Hepatocyte (in vitro differentiated cells): ENCODE measurements at regions not wholly inside any gene's neighbourhood (a gene's known extent, or its start where the extent isn't known, plus 50 kb on each side); places are given as distances from the start of the nearest gene placed in this dataset.

Source experiments
- DNase-seq: peaks from one replicate; pipeline ENCODE4 v3.0.0-alpha.2; 2016; ENCODE audit warnings: low spot score
- H2AFZ ChIP-seq: fragments of 200-600 bp; sonication (generic); 2 replicates; pipeline ENCODE4 v1.6.0; 2016; ENCODE audit warnings: antibody characterized with exemption, mild to moderate bottlenecking
- H3K27ac ChIP-seq: fragments of 200-600 bp; sonication (generic); 2 replicates; pipeline ENCODE4 v1.5.1; 2016; ENCODE audit warnings: mild to moderate bottlenecking
- H3K27me3 ChIP-seq: fragments of 200-600 bp; sonication (generic); 2 replicates; pipeline ENCODE4 v1.6.1; 2016
- H3K36me3 ChIP-seq: fragments of 200-600 bp; sonication (generic); replicated peaks from 2 replicates; pipeline ENCODE4 v1.5.1; 2016; ENCODE audit warnings: low read depth; ENCODE audit not compliant: insufficient read depth
- H3K4me1 ChIP-seq: fragments of 200-600 bp; sonication (generic); 2 replicates; pipeline ENCODE4 v1.5.1; 2016; ENCODE audit warnings: mild to moderate bottlenecking, moderate library complexity; ENCODE audit not compliant: insufficient read depth
- H3K4me2 ChIP-seq: fragments of 200-600 bp; sonication (generic); 2 replicates; pipeline ENCODE4 v1.6.0; 2016
- H3K4me3 ChIP-seq: fragments of 200-600 bp; sonication (generic); 2 replicates; pipeline ENCODE4 v1.5.1; 2016; ENCODE audit warnings: mild to moderate bottlenecking
- H3K79me2 ChIP-seq: fragments of 200-600 bp; sonication (generic); 2 replicates; pipeline ENCODE4 v1.6.0; 2017; ENCODE audit warnings: mild to moderate bottlenecking
- H3K9me2 ChIP-seq: fragments of 200-600 bp; sonication (generic); replicated peaks from 2 replicates; pipeline ENCODE4 v1.6.0; 2017; ENCODE audit warnings: mild to moderate bottlenecking; ENCODE audit not compliant: insufficient read depth
- H3K9me3 ChIP-seq: fragments of 200-600 bp; sonication (generic); 2 replicates; pipeline ENCODE4 v1.5.1; 2016; ENCODE audit warnings: low read depth, mild to moderate bottlenecking
- H4K20me1 ChIP-seq: fragments of 200-600 bp; sonication (generic); 2 replicates; pipeline ENCODE4 v1.6.0; 2016; ENCODE audit warnings: mild to moderate bottlenecking; ENCODE audit not compliant: insufficient read depth, poor library complexity, severe bottlenecking
- EZH2 ChIP-seq: fragments of 200-600 bp; sonication (generic); IDR thresholded peaks from 2 replicates; pipeline ENCODE4 v1.6.1; 2016; ENCODE audit warnings: antibody characterized with exemption, mild to moderate bottlenecking, borderline replicate concordance
- EZH2phosphoT487 ChIP-seq: fragments of 200-600 bp; sonication (generic); IDR thresholded peaks from one replicate; pipeline ENCODE4 v1.6.1; 2018; ENCODE audit warnings: antibody characterized with exemption, mild to moderate bottlenecking, low read depth, moderate library complexity; ENCODE audit not compliant: unreplicated experiment, severe bottlenecking
- WGBS: methylation state at CpG from one replicate; pipeline ENCODE4 v1.1.6; 2016; ENCODE audit warnings: low lambda C conversion rate; ENCODE audit errors: missing lambda C conversion rate; 5-methylcytosine and 5-hydroxymethylcytosine counted together
- TF ChIP-seq, protein P1 (sequence below): fragments of 200-600 bp; sonication (generic); IDR thresholded peaks from 2 replicates; pipeline ENCODE4 v1.5.1; 2016; ENCODE audit warnings: antibody characterized with exemption, mild to moderate bottlenecking; ENCODE audit not compliant: poor library complexity

DNA sequence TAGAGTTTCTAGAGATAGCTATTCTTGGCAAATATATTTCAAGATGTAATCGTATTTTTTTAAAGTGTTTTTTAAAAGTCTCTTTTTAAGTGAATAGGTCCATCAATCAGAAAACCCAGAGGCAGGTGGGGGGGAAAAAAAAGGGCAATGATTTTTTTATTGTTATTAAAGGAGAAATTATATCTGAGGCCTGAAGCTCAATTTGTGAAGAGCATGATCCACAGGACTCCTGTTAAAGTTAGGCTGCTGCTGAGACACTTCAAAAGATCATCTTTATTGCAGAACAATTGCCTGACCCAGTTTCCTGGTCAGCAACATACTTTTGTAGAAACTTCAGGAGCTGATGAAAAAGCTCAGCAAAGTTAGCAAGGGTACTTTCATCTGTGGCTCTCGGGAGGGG lies 326.2 kb downstream of the RASEF start:
- Histone ChIP-seq H3K27me3 (no peaks in the 10 kb centered on the region), H3K9me2 (no peaks in the 10 kb centered on the region), H2AFZ (no peak overlapping the region), H3K36me3 (no peaks in the 10 kb centered on the region), H3K4me3 (no peak overlapping the region), H3K27ac (no peak overlapping the region), H3K4me1 (no peaks in the 10 kb centered on the region), H3K4me2 (no peak overlapping the region), H4K20me1 (no peaks in the 10 kb centered on the region), H3K79me2 (no peaks in the 10 kb centered on the region), H3K9me3 (no peaks in the 10 kb centered on the region)
- WGBS: 79% methylated on average over 2 of the region's 2 CpGs
- DNase-seq: no peak
- TF ChIP-seq, protein P1, sequence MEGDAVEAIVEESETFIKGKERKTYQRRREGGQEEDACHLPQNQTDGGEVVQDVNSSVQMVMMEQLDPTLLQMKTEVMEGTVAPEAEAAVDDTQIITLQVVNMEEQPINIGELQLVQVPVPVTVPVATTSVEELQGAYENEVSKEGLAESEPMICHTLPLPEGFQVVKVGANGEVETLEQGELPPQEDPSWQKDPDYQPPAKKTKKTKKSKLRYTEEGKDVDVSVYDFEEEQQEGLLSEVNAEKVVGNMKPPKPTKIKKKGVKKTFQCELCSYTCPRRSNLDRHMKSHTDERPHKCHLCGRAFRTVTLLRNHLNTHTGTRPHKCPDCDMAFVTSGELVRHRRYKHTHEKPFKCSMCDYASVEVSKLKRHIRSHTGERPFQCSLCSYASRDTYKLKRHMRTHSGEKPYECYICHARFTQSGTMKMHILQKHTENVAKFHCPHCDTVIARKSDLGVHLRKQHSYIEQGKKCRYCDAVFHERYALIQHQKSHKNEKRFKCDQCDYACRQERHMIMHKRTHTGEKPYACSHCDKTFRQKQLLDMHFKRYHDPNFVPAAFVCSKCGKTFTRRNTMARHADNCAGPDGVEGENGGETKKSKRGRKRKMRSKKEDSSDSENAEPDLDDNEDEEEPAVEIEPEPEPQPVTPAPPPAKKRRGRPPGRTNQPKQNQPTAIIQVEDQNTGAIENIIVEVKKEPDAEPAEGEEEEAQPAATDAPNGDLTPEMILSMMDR: no peak
- TF ChIP-seq EZH2phosphoT487 (no peak), EZH2 (no peak)

DNA sequence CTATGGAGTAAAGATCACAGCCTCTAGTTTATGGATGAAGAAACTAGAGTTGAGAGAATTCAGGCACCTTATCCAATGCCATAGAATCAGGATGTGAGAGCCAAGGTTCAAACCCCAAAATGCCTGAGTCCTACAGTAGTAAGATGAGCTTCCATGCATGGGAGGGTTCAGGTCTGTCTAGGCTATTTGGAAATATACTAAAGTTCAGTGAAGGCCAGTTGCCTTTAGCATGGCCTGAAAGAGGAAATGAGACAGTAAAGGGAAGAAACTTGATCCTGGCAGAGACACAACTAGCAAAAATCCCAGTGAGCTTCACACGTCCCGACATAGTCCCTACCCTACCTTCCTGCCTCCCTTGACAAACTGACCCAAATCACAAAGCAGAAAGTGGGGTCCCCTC lies 317.0 kb downstream of the RASEF start:
- no peaks in the 10 kb centered on the region for H3K9me3 ChIP-seq
- DNase-seq: no peak
- H3K9me2 ChIP-seq: no peaks in the 10 kb centered on the region
- H2AFZ ChIP-seq: no peak overlapping the region
- no peak overlapping the region for H3K4me2 ChIP-seq
- no peaks in the 10 kb centered on the region for H3K79me2 ChIP-seq
- H3K27ac ChIP-seq: no peak overlapping the region
- H4K20me1 ChIP-seq: no peaks in the 10 kb centered on the region
- no peak overlapping the region for H3K4me3 ChIP-seq
- no peaks in the 10 kb centered on the region for H3K27me3 ChIP-seq
- TF ChIP-seq, protein P1: no peak
- no peak for TF ChIP-seq EZH2
- TF ChIP-seq EZH2phosphoT487: no peak
- WGBS: 86% methylated on average over 2 of the region's 2 CpGs
- no peaks in the 10 kb centered on the region for H3K36me3 ChIP-seq
- no peaks in the 10 kb centered on the region for H3K4me1 ChIP-seq

DNA sequence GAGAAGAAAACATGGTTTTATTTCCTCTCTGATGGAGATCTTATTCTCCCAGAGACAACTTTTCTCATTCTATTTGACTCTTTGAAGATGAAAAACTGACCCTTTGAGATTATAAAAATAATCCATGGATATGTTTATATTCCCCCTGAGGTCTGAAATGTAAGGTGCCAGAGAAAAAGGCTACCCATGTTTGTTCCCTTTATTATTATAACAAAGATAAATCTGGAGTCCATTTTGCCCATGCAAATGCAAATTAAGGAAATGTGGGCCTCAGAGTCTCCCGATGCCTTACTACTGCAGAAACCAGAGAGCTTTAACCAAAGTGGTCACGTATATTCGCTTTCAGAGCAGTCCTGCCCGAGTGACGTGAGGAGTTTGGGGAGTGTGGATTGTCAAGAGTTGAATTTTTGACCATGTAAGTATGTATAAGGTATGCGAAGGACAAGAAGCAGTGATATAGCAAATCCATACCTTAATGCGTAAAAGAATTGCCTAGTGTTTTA lies 312.5 kb downstream of the RASEF start:
- H3K27me3 ChIP-seq: no peaks in the 10 kb centered on the region
- no peak for DNase-seq
- no peak overlapping the region for H3K4me2 ChIP-seq
- H3K9me3 ChIP-seq: no peaks in the 10 kb centered on the region
- H3K36me3 ChIP-seq: no peaks in the 10 kb centered on the region
- WGBS: 83% methylated on average over 7 of the region's 7 CpGs
- H3K9me2 ChIP-seq: no peaks in the 10 kb centered on the region
- no peaks in the 10 kb centered on the region for H4K20me1 ChIP-seq
- H3K4me3 ChIP-seq: no peak overlapping the region
- TF ChIP-seq, protein P1: no peak
- TF ChIP-seq EZH2 (no peak), EZH2phosphoT487 (no peak)
- no peaks in the 10 kb centered on the region for H3K4me1 ChIP-seq
- no peaks in the 10 kb centered on the region for H3K79me2 ChIP-seq
- no peak overlapping the region for H2AFZ ChIP-seq
- H3K27ac ChIP-seq: no peak overlapping the region

DNA sequence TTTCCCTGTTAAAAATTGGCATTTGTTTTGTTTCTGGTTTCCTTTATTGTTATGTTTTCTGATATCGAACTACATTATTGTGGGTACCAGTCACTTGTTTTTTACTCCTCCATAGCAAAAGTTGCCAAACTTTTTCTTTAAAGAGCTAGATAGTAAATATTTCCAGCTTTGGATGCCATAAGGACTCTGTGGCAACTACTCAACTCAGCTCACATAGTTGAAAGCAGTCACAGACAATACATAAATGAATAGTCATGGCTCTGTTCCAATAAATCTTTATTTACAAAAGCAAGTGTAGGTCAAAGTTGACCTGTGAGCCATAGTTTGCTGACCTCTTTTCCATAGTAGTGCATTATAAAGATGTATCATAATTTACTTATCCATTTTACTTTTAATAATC lies 305.0 kb downstream of the RASEF start:
- TF ChIP-seq EZH2phosphoT487 (no peak), EZH2 (no peak)
- TF ChIP-seq, protein P1: no peak
- Histone ChIP-seq H3K27ac (no peak overlapping the region), H3K4me3 (no peak overlapping the region), H2AFZ (no peak overlapping the region), H3K36me3 (no peaks in the 10 kb centered on the region), H3K9me2 (no peaks in the 10 kb centered on the region), H3K27me3 (no peaks in the 10 kb centered on the region), H3K4me2 (no peak overlapping the region), H4K20me1 (no peaks in the 10 kb centered on the region), H3K79me2 (no peaks in the 10 kb centered on the region), H3K4me1 (no peaks in the 10 kb centered on the region), H3K9me3 (no peaks in the 10 kb centered on the region)
- no peak for DNase-seq
- 0% methylated on average over 1 of the region's 1 CpG for WGBS
